ENCODE measurements at regions not wholly inside any gene's neighbourhood (a gene's known extent, or its start where the extent isn't known, plus 50 kb on each side); places are given as distances from the start of the nearest gene placed in this dataset.

DNA sequence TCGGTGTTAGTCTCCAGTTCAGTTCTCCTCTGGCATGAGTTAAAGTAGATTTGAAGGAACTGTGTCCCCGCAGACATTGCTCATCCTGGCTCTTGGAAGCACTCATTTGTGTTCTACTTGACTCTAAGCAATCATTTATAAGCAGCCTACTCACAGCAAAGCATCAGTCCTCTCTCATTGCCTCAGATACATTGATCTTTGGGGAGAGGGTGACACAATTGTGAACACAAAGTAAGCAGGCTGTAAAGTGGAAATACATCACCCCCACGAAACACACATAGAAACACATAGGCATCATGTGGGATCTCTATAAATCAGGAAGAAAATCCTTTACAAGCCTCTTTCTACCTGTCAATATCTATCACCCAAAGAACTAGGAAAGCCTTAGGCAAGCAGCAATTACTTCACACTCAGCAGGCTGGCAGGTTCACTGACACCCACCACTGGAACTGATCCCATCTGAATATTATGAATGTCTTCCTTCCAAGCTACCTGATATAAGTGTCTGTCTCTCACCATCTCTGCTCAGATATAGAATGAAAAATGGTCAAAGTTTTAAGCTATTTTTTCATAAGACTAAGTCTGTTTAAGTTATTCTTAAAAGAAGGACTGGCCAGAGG, 675.8 kb downstream of the HACE1 start:
- TF ChIP-seq, protein P1, sequence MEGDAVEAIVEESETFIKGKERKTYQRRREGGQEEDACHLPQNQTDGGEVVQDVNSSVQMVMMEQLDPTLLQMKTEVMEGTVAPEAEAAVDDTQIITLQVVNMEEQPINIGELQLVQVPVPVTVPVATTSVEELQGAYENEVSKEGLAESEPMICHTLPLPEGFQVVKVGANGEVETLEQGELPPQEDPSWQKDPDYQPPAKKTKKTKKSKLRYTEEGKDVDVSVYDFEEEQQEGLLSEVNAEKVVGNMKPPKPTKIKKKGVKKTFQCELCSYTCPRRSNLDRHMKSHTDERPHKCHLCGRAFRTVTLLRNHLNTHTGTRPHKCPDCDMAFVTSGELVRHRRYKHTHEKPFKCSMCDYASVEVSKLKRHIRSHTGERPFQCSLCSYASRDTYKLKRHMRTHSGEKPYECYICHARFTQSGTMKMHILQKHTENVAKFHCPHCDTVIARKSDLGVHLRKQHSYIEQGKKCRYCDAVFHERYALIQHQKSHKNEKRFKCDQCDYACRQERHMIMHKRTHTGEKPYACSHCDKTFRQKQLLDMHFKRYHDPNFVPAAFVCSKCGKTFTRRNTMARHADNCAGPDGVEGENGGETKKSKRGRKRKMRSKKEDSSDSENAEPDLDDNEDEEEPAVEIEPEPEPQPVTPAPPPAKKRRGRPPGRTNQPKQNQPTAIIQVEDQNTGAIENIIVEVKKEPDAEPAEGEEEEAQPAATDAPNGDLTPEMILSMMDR (IDR thresholded peaks at IDR 0.05; ENCODE audit: low read depth, low read length, missing input control) = no peak
- TF ChIP-seq SP1 (IDR thresholded peaks at IDR 0.05) (no peak), JUND (IDR thresholded peaks at IDR 0.05) (no peak), FOXA1 (IDR thresholded peaks at IDR 0.05) (no peak), EGR1 (IDR thresholded peaks at IDR 0.05; ENCODE audit: low read depth in 2 of 2) (no peak), GABPA (IDR thresholded peaks at IDR 0.05 in 1 of 2, conservative IDR thresholded peaks at IDR 0.05 in 1 of 2) (no peak), TAF1 (conservative IDR thresholded peaks at IDR 0.05) (no peak)
- TF ChIP-seq, protein P2, sequence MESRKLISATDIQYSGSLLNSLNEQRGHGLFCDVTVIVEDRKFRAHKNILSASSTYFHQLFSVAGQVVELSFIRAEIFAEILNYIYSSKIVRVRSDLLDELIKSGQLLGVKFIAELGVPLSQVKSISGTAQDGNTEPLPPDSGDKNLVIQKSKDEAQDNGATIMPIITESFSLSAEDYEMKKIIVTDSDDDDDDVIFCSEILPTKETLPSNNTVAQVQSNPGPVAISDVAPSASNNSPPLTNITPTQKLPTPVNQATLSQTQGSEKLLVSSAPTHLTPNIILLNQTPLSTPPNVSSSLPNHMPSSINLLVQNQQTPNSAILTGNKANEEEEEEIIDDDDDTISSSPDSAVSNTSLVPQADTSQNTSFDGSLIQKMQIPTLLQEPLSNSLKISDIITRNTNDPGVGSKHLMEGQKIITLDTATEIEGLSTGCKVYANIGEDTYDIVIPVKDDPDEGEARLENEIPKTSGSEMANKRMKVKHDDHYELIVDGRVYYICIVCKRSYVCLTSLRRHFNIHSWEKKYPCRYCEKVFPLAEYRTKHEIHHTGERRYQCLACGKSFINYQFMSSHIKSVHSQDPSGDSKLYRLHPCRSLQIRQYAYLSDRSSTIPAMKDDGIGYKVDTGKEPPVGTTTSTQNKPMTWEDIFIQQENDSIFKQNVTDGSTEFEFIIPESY (IDR thresholded peaks at IDR 0.05) = no peak
- TF ChIP-seq, protein P3, sequence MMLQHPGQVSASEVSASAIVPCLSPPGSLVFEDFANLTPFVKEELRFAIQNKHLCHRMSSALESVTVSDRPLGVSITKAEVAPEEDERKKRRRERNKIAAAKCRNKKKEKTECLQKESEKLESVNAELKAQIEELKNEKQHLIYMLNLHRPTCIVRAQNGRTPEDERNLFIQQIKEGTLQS (IDR thresholded peaks at IDR 0.05) = no peak
- TF ChIP-seq, protein P4, sequence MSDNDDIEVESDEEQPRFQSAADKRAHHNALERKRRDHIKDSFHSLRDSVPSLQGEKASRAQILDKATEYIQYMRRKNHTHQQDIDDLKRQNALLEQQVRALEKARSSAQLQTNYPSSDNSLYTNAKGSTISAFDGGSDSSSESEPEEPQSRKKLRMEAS (IDR thresholded peaks at IDR 0.05) = no peak

All from liver (tissue), 3 donors.